CD4-positive, alpha-beta T cell treated with Interleukin-17A for 4 hours (primary cell): ENCODE measurements at regions not wholly inside any gene's neighbourhood (a gene's known extent, or its start where the extent isn't known, plus 50 kb on each side); places are given as distances from the start of the nearest gene placed in this dataset.

Experiments used
- DNase-seq: peaks from one replicate; pipeline ENCODE4 v3.0.0-alpha.2; 2020; ENCODE audit warnings: mixed read lengths

DNA sequence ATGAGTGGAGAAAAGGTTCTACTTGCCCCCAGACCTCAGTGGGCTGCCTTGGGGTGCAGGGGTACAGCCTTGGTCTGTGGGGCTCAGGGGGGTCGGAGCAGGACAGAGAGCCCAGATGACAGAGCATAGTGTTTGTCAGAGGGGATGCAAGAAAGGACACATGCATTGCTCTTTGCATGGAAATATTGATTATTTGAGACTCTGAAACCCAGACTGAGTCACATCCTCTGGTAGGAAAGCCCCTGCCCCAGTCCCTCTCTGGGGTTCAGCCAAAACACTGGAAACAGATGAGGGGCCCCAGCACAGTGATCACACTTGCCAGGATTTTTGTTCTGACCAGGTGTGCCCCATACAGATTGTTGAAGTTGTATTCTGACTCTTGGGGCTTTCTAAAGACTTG, 1094.4 kb downstream of the BCL11B start:
- DNase-seq, result peak; percentile 59

DNA sequence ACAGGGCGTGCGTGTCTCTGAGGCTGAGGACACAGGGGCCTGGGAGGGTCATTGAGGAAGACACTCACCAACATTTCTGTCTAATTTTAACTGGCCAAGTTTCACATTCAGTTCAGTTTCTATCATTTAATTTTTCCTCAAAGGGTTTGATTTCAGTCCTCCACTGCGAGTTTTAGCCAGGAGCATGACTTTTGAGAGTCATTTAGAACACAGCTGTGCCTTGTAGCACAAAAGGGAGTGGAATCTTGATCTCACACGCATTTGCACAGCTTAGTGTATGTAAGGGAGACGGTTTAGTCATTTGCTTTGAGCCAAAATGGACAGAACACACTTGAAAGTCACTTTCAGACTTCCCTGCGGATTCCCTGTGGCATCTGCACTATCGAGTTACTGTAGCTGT, 1090.8 kb downstream of the BCL11B start:
- no peak for DNase-seq

GRCh38 chr14:98181768-98182167, 1090.2 kb downstream of the BCL11B start:
- peak; percentile 48 for DNase-seq

DNA sequence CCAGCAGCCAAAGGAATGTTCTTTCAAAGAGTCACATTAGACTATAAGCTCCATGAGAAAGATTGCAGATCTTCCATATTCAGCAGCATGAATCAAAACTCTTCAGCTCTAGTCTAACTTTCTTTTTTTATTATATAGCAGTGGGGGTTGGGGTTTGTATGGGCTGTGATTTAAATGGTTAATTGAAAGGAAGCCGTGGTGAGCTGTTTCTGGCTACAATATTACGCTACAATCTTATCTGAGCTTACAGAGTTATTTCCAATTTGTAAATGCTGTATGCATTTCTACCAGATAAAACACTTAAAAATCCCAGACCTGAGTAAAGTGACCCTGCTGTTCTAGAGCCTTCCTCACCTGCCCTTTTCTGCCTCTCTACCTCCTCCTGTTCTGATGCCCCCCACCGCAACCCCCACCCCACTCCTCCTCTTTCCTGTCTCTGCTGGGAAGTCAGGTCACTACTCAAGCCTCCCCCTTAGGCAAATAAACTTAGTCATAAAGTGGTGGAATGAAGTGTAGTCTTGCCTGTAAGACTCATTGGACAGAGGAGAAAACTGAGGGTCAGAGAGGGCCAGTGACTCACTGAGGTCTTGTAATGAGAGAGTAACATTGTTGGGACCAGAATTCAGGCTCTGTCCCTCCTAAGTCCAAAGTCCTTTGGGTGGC, 1089.5 kb downstream of the BCL11B start:
- peak; percentile 55 for DNase-seq

DNA sequence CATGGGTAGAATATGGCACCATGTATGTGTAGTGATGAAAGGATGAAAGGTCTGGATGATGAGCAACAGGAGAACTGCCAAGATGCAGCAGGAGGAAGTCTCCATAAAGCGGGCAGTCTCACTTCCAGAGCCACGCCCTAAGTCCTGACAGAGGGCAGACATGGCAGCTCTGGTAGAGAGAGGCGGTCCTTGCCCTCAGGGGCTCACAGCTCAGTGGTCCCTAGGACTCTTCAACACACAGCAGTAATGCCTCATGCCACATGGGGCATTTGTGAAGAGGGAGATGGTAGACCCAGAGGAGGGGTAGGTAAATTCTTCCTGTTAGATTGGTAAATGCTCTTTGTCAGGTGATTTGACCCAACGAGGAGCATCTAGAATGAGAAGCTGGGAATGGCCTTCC, 1088.4 kb downstream of the BCL11B start:
- DNase-seq, result no peak

- no peak for DNase-seq
Observed at GRCh38 chr14:98184457-98184856, 1087.5 kb downstream of the BCL11B start.

- no peak for DNase-seq
Observed at GRCh38 chr14:98185036-98185435, 1087.0 kb downstream of the BCL11B start.

DNA sequence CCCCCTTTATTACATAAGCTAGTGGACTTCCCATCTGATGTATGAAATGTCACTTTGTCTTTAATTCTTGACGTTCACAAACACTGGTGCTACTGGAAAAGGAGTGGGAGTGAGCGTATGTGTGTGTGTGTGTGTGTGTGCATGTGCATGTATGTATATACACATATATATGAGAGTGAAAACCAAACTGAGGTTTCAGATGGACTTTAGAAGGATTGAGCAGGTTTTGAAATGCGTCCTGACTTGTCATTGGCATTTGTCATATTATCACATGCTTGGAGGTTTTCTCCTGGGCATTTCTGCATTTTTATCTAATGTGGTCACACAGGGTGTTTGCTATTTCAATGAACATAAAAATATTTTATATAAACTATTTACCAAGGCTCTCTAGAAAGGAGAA, 1085.9 kb downstream of the BCL11B start:
- DNase-seq, result no peak

DNA sequence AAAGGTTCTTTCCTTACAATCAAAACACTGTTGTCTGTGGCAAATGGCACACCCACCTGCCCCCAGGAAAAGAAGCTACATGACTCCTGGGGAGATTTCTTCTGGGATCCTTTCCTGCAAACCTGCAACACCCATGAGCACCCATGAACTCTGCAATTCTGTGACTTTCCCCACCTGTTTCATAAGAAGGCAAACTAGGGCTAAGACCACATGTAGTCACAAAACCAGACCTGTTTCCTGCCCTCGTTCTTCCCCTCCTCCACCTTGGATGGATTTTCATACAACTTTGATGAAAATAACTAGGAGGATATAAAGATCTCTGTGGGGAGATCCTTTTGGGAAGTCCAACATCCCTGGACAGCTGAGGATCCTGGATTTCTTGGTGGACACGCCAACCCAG, 1084.7 kb downstream of the BCL11B start:
- DNase-seq, result no peak

GRCh38 chr14:98189062-98189461, 1082.9 kb downstream of the BCL11B start:
- DNase-seq, result peak; percentile 58

GRCh38 chr14:98189511-98189910, 1082.5 kb downstream of the BCL11B start:
- DNase-seq, result peak; percentile 66

- no peak for DNase-seq
Observed at GRCh38 chr14:98189944-98190343, 1082.1 kb downstream of the BCL11B start.

GRCh38 chr14:98192946-98193345, 1079.1 kb downstream of the BCL11B start:
- no peak for DNase-seq

DNA sequence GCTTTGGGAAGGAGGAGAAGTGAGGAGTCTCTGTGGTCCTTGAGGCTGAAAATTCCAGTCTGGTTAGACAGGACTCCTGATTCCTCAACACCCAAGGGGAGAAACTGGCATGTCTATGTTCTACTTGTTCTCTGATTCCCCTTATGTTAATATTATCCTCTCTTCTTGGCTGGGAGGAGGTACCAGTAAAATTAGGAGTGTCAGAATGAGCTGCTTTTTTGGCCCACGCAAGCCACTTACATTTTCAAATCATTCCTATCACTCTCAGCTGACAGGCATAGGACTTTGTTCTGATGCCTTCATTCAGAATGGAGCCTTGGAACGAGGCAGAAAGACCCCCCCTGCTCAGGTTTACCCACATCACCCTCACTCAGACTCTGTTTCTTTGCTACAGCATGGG, 1077.2 kb downstream of the BCL11B start:
- no peak for DNase-seq

GRCh38 chr14:98195256-98195655, 1076.7 kb downstream of the BCL11B start:
- no peak for DNase-seq

- no peak for DNase-seq
Observed at GRCh38 chr14:98197933-98198332, 1074.1 kb downstream of the BCL11B start.

DNA sequence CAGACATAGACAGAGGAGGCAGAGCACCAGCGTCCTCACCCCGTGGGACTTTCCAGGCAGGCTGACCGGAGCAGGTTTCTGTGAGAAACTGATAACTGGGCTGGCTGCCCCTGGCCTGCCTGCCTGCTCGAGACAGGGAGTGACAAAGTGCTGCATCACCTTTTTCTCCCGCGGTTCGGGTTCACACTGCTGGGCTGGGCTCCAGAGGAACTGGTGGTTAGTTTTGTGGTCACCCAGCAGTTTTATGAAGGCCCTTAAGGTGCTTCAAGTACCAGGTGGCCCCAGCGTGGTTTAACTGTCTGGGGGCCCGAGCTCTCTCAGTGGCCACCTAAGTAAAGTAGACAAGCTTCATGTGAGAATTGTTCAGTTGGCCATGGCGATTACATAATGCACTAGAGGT, 1073.6 kb downstream of the BCL11B start:
- peak; percentile 65 for DNase-seq

GRCh38 chr14:98200601-98201000, 1071.4 kb downstream of the BCL11B start:
- DNase-seq, result no peak

GRCh38 chr14:98203421-98203820, 1068.6 kb downstream of the BCL11B start:
- DNase-seq, result no peak

DNA sequence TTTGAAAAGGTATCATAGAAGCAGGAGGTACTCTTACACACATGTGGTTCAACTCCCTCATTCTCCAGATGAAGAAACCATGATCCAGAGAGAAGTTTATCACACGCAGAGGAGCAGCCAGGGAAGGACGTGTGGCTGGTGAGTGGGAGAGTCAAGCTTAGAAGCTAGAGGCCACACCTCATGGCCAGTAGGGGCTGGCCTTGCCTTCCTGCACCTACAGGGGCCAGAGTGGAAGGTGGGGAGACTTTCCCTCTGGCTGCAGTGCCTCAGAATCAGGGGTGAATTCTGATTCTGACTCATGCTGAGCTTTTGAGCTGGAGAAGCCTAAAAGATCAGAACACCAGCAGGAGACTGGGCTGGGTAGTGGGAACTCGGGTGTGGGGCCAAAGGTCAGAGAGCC, 1067.9 kb downstream of the BCL11B start:
- no peak for DNase-seq

DNA sequence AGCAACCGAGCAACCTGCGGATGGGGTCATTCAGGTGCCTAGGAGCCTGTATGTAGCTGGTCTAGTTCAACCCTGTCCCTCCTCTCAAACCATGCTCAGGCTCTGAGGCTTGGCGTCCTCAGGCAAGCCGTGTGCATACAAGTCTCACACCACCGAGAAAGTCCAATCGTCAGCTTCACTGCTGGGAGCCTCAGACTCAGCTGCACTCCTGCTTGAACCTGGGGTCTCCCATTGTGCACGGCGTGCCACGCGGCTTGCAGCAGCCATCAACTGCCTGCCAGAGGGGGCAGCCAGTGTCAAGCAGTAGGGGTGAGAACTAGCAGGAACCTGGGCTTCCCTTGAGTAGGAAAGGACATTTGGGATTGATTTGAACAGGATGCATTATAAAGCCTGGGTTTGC, 1064.6 kb downstream of the BCL11B start:
- DNase-seq, result no peak

DNA sequence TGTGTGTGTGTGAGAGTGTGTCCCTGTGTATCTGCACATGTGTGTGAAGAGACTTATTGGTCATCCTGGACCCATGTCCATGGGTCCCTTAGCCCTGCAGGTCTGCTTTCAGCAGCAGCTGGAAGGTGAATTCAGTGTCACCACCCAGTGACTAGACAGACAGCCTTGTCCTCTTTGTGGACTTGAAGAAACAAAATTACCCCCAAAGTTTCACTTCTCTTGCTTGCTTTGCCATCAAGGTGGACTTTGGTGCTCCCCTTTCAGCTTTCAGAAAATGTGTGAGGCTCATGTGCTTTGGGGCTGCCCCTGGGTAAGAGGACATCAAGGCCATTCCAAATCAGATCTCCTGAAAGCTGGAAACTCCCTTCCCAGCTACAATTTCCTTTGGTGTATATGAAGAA, 1063.8 kb downstream of the BCL11B start:
- no peak for DNase-seq

- no peak for DNase-seq
Observed at GRCh38 chr14:98208943-98209342, 1063.1 kb downstream of the BCL11B start.

DNA sequence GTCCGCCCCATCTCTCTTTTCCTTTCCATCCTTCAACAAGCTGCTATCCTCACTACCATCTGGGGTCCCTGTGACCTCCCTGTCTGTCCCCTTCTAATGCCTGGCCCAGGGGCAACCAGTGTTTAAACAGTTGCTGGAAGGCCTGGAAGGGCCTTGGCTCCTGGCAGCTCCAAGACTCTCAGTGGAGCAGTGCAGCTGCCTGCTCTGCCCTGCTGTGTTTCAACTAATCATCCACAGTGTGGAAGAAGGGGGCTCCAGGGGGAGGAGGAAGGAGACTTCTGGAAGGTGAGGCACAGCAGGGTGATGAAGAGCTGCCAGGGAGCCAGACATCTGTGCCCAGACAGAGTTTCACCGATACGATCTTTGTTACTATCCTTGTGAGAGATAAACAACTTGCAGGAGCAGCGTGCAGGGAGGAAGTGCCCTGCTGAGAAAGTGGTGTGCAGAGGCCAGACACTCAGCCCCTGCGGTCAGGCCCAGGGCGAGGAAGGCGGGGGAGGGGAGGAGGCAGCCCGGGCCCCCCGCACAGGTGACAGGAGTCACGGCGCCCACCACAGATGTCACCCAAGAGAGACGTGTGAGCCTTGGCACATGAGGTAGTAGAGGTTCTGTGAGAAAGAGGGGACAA, 1061.8 kb downstream of the BCL11B start:
- DNase-seq, result peak; percentile 86

GRCh38 chr14:98217530-98217929, 1054.5 kb downstream of the BCL11B start:
- no peak for DNase-seq
